22Rv1 (cell line): ENCODE measurements at regions not wholly inside any gene's neighbourhood (a gene's known extent, or its start where the extent isn't known, plus 50 kb on each side); places are given as distances from the start of the nearest gene placed in this dataset.

Experiments
- ZFX ChIP-seq: fragments of 450-650 bp; IDR thresholded peaks from 2 replicates; pipeline ENCODE4 v1.6.1; 2017; ENCODE audit warnings: antibody characterized with exemption, borderline replicate concordance
- TF ChIP-seq, protein P1 (sequence below): fragments of 450-650 bp; IDR thresholded peaks from 2 replicates; pipeline ENCODE4 v1.5.1; 2017; ENCODE audit warnings: mild to moderate bottlenecking

DNA sequence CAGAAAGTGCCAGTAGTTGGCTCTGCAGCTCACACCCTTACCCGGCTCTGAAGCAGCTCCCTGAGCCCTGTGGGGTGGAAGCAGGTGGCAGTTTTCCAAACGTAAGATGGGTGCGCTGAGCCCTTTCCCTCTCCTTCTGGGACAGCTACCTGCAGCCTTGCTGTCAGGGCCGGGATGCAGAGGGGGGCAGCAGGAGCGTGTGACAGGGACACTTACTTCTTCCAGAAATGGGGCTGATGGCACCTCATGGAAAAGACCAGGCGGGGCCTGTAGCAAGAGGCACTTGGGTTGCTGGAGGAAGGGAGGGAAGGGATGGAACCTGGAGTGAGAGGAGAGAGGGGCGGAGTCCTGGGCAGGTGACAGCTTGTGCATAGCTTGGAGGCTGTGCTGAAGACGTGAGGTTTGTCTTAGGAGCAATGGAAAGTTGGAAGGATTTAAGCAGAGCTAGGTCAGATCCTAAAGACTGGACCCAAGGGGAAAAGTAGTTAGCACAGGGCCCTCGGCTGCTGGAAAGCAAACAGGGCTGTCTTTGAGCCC is 216.8 kb upstream of the RPL38 start:
- TF ChIP-seq, protein P1, sequence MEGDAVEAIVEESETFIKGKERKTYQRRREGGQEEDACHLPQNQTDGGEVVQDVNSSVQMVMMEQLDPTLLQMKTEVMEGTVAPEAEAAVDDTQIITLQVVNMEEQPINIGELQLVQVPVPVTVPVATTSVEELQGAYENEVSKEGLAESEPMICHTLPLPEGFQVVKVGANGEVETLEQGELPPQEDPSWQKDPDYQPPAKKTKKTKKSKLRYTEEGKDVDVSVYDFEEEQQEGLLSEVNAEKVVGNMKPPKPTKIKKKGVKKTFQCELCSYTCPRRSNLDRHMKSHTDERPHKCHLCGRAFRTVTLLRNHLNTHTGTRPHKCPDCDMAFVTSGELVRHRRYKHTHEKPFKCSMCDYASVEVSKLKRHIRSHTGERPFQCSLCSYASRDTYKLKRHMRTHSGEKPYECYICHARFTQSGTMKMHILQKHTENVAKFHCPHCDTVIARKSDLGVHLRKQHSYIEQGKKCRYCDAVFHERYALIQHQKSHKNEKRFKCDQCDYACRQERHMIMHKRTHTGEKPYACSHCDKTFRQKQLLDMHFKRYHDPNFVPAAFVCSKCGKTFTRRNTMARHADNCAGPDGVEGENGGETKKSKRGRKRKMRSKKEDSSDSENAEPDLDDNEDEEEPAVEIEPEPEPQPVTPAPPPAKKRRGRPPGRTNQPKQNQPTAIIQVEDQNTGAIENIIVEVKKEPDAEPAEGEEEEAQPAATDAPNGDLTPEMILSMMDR: no peak
- no peak for TF ChIP-seq ZFX
